ENCODE measurements at regions not wholly inside any gene's neighbourhood (a gene's known extent, or its start where the extent isn't known, plus 50 kb on each side); places are given as distances from the start of the nearest gene placed in this dataset.
A peak's percentile ranks its signal among the peaks of the same experiment; 100 is the strongest.

DNA sequence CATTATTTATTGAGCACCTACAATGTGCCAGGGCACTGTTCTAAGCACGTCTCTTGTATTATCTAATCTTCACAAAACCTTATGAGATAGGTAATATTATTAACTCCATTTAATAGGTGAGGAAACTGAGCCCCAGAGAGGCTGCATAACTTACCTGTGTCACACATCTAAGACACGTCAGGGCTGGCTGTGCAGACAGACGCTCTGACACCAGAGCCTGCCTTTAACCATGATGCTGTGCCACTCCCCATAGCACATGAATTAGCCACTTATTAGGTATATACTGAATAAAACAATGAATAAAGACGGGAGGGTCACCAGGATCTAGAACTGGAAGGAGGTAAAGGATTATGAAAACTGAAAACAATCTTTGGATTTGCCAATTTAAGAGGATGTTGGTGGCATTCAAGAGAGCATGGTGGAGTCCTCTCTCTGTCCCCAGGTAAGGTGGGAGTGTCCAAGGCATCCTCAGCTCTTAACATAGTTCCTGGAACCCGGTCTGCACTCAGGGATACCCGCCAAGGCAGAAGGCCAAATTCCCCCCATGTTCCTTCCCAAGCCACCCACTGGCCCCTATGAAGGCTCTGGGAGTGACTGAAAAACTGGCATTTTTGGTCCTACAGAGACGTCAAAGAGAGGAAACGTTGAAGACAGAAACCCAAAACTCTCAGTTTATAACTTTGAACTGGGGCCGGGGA, 479.7 kb downstream of the FOXO1 start:
- DNase-seq (ENCODE audit: low spot score) (no peak), ATAC-seq (no peak)
- Histone ChIP-seq H3K36me3 (ENCODE audit: insufficient read depth) (no peaks in the 10 kb centered on the region), H3K27ac (ENCODE audit: low read depth) (no peak overlapping the region), H4K20me1 (replicated peaks; ENCODE audit: insufficient read depth) (no peaks in the 10 kb centered on the region), H3K4me3 (no peak overlapping the region), H3K9me2 (ENCODE audit: insufficient read depth) (no peaks in the 10 kb centered on the region), H3F3A (replicated peaks; ENCODE audit: low read depth) (no peaks in the 10 kb centered on the region), H3K79me2 (replicated peaks; ENCODE audit: insufficient read depth) (no peaks in the 10 kb centered on the region), H2AFZ (0 out of 2 replicates have a peak overlapping the region, but pooled peaks have one; percentile 14), H3K4me2 (no peak overlapping the region), H3K27me3 (ENCODE audit: insufficient read depth) (no peaks in the 10 kb centered on the region), H3K4me1 (ENCODE audit: insufficient read depth) (peaks cover 9% of the 10 kb centered on the region; the same call in 1 of the 2 replicates)
- TF ChIP-seq, protein P1, sequence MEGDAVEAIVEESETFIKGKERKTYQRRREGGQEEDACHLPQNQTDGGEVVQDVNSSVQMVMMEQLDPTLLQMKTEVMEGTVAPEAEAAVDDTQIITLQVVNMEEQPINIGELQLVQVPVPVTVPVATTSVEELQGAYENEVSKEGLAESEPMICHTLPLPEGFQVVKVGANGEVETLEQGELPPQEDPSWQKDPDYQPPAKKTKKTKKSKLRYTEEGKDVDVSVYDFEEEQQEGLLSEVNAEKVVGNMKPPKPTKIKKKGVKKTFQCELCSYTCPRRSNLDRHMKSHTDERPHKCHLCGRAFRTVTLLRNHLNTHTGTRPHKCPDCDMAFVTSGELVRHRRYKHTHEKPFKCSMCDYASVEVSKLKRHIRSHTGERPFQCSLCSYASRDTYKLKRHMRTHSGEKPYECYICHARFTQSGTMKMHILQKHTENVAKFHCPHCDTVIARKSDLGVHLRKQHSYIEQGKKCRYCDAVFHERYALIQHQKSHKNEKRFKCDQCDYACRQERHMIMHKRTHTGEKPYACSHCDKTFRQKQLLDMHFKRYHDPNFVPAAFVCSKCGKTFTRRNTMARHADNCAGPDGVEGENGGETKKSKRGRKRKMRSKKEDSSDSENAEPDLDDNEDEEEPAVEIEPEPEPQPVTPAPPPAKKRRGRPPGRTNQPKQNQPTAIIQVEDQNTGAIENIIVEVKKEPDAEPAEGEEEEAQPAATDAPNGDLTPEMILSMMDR (conservative IDR thresholded peaks at IDR 0.05; ENCODE audit: low read depth in 2 of 2): no peak
- TF ChIP-seq ZNF114 (CRISPR knock-in tag; IDR thresholded peaks at IDR 0.05) (no peak), ZNF331 (CRISPR knock-in tag; IDR thresholded peaks at IDR 0.05; ENCODE audit: low read depth) (no peak), JUNB (IDR thresholded peaks at IDR 0.05; ENCODE audit: unreplicated experiment) (no peak), NANOG (IDR thresholded peaks at IDR 0.05; ENCODE audit: borderline replicate concordance) (no peak), CREB1 (CRISPR knock-in tag; IDR thresholded peaks at IDR 0.05; ENCODE audit: low read depth) (no peak), POLR2AphosphoS5 (IDR thresholded peaks at IDR 0.05; ENCODE audit: low read depth) (no peak), EZH2phosphoT487 (IDR thresholded peaks at IDR 0.05; ENCODE audit: unreplicated experiment) (no peak), EZH2 (IDR thresholded peaks at IDR 0.05; ENCODE audit: low read depth, unreplicated experiment) (no peak), STAT1 (IDR thresholded peaks at IDR 0.05; ENCODE audit: unreplicated experiment) (no peak)
- TF ChIP-seq, protein P2, sequence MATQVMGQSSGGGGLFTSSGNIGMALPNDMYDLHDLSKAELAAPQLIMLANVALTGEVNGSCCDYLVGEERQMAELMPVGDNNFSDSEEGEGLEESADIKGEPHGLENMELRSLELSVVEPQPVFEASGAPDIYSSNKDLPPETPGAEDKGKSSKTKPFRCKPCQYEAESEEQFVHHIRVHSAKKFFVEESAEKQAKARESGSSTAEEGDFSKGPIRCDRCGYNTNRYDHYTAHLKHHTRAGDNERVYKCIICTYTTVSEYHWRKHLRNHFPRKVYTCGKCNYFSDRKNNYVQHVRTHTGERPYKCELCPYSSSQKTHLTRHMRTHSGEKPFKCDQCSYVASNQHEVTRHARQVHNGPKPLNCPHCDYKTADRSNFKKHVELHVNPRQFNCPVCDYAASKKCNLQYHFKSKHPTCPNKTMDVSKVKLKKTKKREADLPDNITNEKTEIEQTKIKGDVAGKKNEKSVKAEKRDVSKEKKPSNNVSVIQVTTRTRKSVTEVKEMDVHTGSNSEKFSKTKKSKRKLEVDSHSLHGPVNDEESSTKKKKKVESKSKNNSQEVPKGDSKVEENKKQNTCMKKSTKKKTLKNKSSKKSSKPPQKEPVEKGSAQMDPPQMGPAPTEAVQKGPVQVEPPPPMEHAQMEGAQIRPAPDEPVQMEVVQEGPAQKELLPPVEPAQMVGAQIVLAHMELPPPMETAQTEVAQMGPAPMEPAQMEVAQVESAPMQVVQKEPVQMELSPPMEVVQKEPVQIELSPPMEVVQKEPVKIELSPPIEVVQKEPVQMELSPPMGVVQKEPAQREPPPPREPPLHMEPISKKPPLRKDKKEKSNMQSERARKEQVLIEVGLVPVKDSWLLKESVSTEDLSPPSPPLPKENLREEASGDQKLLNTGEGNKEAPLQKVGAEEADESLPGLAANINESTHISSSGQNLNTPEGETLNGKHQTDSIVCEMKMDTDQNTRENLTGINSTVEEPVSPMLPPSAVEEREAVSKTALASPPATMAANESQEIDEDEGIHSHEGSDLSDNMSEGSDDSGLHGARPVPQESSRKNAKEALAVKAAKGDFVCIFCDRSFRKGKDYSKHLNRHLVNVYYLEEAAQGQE (IDR thresholded peaks at IDR 0.05; ENCODE audit: unreplicated experiment): no peak
- TF ChIP-seq, protein P3, sequence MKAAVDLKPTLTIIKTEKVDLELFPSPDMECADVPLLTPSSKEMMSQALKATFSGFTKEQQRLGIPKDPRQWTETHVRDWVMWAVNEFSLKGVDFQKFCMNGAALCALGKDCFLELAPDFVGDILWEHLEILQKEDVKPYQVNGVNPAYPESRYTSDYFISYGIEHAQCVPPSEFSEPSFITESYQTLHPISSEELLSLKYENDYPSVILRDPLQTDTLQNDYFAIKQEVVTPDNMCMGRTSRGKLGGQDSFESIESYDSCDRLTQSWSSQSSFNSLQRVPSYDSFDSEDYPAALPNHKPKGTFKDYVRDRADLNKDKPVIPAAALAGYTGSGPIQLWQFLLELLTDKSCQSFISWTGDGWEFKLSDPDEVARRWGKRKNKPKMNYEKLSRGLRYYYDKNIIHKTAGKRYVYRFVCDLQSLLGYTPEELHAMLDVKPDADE (IDR thresholded peaks at IDR 0.05): no peak
- TF ChIP-seq, protein P4, sequence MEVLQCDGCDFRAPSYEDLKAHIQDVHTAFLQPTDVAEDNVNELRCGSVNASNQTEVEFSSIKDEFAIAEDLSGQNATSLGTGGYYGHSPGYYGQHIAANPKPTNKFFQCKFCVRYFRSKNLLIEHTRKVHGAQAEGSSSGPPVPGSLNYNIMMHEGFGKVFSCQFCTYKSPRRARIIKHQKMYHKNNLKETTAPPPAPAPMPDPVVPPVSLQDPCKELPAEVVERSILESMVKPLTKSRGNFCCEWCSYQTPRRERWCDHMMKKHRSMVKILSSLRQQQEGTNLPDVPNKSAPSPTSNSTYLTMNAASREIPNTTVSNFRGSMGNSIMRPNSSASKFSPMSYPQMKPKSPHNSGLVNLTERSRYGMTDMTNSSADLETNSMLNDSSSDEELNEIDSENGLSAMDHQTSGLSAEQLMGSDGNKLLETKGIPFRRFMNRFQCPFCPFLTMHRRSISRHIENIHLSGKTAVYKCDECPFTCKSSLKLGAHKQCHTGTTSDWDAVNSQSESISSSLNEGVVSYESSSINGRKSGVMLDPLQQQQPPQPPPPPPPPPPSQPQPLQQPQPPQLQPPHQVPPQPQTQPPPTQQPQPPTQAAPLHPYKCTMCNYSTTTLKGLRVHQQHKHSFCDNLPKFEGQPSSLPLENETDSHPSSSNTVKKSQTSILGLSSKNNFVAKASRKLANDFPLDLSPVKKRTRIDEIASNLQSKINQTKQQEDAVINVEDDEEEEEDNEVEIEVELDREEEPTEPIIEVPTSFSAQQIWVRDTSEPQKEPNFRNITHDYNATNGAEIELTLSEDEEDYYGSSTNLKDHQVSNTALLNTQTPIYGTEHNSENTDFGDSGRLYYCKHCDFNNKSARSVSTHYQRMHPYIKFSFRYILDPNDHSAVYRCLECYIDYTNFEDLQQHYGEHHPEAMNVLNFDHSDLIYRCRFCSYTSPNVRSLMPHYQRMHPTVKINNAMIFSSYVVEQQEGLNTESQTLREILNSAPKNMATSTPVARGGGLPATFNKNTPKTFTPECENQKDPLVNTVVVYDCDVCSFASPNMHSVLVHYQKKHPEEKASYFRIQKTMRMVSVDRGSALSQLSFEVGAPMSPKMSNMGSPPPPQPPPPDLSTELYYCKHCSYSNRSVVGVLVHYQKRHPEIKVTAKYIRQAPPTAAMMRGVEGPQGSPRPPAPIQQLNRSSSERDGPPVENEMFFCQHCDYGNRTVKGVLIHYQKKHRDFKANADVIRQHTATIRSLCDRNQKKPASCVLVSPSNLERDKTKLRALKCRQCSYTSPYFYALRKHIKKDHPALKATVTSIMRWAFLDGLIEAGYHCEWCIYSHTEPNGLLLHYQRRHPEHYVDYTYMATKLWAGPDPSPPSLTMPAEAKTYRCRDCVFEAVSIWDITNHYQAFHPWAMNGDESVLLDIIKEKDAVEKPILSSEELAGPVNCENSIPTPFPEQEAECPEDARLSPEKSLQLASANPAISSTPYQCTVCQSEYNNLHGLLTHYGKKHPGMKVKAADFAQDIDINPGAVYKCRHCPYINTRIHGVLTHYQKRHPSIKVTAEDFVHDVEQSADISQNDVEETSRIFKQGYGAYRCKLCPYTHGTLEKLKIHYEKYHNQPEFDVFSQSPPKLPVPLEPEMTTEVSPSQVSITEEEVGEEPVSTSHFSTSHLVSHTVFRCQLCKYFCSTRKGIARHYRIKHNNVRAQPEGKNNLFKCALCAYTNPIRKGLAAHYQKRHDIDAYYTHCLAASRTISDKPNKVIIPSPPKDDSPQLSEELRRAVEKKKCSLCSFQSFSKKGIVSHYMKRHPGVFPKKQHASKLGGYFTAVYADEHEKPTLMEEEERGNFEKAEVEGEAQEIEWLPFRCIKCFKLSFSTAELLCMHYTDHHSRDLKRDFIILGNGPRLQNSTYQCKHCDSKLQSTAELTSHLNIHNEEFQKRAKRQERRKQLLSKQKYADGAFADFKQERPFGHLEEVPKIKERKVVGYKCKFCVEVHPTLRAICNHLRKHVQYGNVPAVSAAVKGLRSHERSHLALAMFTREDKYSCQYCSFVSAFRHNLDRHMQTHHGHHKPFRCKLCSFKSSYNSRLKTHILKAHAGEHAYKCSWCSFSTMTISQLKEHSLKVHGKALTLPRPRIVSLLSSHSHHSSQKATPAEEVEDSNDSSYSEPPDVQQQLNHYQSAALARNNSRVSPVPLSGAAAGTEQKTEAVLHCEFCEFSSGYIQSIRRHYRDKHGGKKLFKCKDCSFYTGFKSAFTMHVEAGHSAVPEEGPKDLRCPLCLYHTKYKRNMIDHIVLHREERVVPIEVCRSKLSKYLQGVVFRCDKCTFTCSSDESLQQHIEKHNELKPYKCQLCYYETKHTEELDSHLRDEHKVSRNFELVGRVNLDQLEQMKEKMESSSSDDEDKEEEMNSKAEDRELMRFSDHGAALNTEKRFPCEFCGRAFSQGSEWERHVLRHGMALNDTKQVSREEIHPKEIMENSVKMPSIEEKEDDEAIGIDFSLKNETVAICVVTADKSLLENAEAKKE (CRISPR knock-in tag; IDR thresholded peaks at IDR 0.05): no peak
- Mint-ChIP-seq H3K27ac (no peak overlapping the region), H3K27me3 (ENCODE audit: insufficient read depth, low read depth, poor library complexity) (peaks cover 3% of the 10 kb centered on the region), H3K4me1 (peaks cover 26% of the 10 kb centered on the region), H3K36me3 (ENCODE audit: low read depth) (no peaks in the 10 kb centered on the region), H3K4me3 (no peak overlapping the region), H3K9me3 (no peaks in the 10 kb centered on the region)

All from GM23338 (cell line).